GM12872 (cell line): ENCODE measurements at regions not wholly inside any gene's neighbourhood (a gene's known extent, or its start where the extent isn't known, plus 50 kb on each side); places are given as distances from the start of the nearest gene placed in this dataset.

Experiments
- TF ChIP-seq, protein P1 (sequence below): IDR thresholded peaks from 3 replicates; pipeline ENCODE4 v1.5.1; 2011; ENCODE audit warnings: low read depth, mild to moderate bottlenecking, low read length, moderate library complexity; ENCODE audit not compliant: insufficient read depth

DNA sequence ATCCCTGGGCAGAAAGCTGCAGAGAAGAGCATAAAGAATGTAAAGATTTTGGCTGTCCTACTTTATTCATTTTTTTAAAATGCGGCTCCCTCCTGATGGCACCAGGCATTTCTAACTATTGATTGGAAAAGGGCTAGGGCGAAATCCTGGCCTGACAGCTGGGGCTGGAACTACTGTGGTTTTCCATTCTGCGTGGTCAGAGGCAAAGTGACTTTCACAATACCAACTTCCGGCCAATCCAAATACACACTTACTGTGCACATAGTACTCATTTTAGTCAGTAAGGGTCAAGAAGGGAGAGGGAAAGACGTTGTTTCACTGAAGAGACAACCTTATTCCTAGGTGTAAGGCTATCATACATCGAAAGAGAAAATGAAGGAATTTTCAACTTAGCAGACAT, 113.8 kb upstream of the PMFBP1 start:
- TF ChIP-seq, protein P1, sequence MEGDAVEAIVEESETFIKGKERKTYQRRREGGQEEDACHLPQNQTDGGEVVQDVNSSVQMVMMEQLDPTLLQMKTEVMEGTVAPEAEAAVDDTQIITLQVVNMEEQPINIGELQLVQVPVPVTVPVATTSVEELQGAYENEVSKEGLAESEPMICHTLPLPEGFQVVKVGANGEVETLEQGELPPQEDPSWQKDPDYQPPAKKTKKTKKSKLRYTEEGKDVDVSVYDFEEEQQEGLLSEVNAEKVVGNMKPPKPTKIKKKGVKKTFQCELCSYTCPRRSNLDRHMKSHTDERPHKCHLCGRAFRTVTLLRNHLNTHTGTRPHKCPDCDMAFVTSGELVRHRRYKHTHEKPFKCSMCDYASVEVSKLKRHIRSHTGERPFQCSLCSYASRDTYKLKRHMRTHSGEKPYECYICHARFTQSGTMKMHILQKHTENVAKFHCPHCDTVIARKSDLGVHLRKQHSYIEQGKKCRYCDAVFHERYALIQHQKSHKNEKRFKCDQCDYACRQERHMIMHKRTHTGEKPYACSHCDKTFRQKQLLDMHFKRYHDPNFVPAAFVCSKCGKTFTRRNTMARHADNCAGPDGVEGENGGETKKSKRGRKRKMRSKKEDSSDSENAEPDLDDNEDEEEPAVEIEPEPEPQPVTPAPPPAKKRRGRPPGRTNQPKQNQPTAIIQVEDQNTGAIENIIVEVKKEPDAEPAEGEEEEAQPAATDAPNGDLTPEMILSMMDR = no peak

DNA sequence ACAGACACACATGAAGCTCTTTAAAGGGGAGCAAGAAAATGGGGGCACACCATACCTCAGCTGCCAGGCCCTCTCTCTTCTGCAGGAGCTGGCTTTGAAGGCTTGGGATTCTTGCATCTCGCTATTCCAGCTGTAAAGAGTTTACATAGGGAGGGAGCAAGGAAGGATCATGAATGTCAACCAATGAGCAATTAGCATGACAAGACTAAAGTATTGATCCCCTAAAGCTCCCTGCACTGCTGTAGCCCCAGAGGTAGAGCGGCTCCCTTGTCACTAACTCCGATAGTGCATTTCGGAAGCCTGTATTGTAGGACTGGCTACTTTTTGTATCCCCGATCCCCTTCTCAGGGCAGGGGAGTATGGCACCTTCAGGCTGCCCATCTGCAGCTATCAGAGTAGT, 113.4 kb upstream of the PMFBP1 start:
- TF ChIP-seq, protein P1 = no peak

DNA sequence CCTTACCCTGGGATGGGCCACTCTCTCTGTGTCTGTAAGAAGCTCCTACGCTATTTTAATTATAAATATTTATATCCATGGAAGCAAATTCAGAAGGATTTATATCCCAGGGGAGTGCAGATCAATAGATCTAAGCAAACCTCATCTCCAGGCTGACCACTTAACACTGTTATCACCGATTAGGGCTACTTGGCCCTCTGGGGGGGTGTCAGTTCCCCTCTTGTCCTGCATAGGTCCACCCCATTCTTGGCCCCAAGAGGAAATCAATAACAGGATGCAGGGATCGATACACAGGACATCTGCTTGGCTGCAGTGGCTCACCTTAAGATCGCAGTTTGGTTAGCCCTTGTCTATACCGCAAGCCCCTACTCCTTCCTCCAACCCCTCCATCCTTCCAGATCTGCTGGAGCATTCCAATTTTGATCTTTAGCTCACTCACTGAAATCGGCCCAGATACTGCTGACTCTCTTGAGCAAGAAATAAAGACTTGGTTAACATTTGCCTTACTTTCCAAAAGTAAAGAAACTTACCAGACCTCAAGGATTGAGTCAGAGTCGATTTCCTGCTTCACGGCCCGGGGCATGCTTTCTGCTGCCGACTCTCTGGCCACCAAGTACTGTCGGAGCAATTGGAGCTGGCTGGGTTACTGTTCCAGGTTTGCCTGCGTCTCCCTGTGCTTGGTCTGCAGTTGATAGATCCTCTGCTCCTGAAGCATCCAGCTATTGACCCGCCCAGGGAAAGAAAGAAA, 112.3 kb upstream of the PMFBP1 start:
- TF ChIP-seq, protein P1 = no peak

DNA sequence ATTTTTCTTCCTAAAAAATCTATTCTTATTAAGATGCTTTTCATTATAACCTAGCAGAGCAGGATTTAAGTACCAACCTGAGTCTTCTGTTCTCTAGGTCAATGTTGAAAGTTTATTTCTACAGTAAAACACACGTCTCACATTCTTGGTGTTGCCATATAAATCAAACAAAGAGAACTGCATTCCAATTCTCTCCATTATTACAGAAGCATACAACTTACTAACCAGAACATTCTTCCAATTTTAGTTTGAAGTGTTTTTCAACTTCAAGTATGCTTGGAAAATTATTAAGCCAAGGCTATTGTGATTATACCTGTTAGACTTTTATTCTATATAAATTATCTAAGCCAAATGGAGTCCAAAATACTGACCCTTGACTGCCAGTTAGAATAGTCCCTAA, 110.4 kb upstream of the PMFBP1 start:
- TF ChIP-seq, protein P1 = no peak

DNA sequence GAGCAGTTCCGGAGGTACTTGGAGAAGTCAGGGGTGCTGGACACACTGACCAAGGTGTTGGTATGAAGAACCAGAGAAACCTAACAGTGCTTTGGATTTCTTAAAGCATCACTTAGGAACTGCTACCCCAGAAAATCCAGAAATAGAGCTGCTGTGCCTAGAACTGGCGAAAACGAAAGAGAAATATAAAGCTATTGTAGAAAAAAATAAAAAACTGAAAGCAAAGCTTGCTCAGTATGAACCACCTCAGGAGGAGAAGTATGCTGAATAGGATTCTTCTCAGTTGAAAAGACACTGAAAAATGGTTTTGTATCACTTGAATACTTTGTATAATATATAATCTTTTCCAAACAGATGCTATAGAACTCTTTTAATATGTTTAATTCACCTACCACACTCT, 106.3 kb upstream of the PMFBP1 start:
- TF ChIP-seq, protein P1 = no peak

DNA sequence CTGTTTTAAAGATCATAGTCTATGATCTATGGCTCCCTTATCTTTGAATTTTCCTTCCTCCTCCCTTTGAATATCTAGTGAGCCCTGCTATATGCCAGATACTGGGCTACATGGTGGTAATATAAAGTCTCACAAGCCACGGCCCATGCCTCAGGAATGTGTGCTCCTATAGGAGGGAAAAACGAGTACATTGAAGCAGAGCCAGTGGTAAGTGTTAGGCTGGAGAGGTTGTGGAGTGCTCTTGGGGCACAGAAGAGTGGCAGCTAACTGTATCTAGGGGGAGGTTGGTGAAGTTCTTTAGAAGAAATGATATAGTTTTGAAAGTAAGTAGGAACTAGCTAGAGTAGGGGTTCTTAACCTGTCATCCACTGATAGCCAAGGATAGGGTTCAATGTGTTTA, 105.8 kb upstream of the PMFBP1 start:
- TF ChIP-seq, protein P1 = no peak

DNA sequence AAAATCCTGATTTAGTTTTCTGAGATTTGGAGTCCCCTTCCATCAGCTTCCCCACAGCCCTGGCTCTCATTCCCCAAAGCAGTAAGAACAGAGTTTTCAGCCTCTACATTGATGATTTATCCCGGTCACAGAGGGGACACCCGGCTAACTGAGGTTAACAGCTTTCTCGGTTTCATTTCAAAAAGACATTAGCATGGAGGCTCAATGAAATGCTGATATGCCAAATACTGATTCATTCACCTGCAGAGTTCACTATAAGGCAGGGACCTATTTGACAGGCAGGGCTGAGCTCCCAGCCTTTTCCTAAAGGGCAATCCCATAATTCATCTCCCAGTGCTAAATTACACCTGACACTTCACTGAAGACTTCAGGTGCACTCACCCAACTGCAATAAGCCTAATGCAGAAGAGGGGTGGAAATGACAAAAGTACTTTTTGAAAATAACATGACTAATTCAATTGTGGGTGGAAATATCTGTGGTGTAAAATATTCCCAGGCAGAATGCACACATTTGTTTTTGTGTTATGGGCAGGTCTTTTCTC, 99.8 kb upstream of the PMFBP1 start:
- TF ChIP-seq, protein P1 = no peak
